NCI-H446 treated with DMSO at 0.1 percent for 48 hours (cell line): ENCODE measurements at regions not wholly inside any gene's neighbourhood (a gene's known extent, or its start where the extent isn't known, plus 50 kb on each side); places are given as distances from the start of the nearest gene placed in this dataset.

ENCODE experiments used
- DNase-seq: peaks from one replicate; lab custom pipeline; 2025; lab: John Stamatoyannopoulos, UW

- DNase-seq, result no peak
Observed at GRCh38 chr15:52876991-52877663, 87.0 kb upstream of the ONECUT1 start.

GRCh38 chr15:52872036-52872818, 82.1 kb upstream of the ONECUT1 start:
- no peak for DNase-seq

DNA sequence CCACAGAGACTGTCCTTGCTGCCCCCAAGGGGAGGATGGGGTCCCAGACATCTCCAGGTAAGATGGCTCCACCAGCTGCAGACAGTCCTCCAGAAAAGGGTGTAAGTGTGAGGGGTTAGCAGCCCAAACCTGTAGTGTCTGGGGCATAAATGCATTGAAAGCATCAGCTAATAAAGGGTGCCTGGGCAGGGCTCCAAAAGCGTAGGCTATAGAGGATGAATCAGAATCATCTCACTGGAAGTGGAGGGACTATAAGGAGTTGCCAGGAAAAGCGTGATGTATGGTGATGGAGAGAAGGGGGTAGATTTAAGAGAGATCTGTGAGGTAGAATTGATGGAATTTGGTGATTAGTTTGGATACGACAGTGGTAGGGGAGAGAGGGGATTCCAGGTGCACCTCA, 79.9 kb upstream of the ONECUT1 start:
- no peak for DNase-seq

DNA sequence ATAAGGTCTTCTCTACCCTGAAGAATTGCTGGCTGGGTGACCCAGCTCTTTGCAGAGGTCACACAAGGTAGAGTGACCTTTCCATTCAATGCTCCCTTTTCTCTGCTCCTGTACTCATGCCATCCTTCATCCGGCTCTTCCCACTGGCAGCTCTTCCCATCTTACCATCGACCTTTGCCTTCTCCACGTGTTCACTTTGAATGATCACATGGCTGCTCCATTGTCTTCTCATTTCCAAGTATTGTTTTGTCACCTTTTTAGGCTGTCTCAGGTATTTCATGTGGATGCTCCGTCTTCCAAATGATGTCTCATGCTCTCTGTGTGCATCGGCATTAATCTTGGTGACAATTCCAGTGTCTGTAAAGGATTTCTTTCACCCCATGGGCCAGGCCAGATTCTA, 76.6 kb upstream of the ONECUT1 start:
- DNase-seq, result no peak

- no peak for DNase-seq
Observed at GRCh38 chr15:52862677-52863076, 72.5 kb upstream of the ONECUT1 start.

DNA sequence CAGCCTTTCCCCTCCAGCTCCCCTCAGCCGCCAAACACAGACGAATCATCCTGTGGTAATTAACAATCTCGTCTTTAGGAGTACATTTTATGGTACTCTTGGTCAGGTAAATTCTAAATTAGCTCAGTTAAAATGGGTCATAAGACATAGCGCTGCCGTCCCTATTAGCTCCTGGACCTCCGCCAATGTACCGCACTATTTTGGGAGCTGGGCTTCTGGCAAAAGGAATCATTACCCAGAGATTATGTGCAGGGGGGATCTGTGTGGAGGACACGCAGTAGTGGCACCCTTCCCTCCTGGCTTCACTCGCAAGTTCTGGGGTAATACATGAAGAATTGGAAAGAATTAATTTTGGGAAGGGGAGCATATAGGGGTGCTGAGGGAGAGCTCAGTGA, 68.6 kb upstream of the ONECUT1 start:
- no peak for DNase-seq

DNA sequence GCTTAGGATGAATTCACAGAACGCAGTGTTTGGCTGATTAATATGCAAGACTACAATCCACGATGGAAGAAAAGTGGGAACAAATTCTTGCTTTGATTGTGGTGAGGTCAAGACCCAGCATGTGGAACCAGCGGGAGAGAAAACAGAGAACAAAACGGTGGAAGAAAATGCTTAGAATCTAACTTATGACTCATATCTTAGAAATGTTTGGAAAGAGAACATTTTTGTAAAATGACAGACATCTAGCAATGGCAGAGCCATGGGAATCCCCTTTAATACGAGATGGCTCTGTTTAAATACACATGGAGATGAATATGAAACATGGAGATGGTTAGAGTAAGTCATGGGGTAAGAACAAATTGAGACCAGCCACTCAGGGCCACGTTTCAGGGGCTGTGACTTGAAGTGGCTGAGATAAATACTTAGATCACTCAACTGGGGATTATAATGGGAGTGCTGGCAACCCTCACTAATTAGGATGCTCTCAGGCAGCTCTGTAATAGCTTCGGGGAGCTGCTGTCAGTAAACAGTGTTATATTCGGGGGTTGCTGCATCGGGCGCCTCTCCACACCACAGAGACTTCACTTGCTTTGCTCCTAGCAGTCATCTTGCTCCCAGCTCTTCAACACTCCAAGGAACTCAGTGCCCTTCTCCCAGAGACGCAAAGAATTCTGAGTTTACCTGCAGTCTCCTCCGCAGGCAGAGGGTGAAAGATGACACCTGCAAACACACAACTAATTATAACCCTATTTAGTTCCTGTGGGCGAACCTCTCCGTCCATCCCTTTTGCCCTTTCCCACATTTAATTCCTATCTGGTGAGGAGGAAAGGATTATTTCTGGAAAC, 68.0 kb upstream of the ONECUT1 start:
- no peak for DNase-seq

- DNase-seq, result no peak
Observed at GRCh38 chr15:52857471-52857870, 67.3 kb upstream of the ONECUT1 start.

DNA sequence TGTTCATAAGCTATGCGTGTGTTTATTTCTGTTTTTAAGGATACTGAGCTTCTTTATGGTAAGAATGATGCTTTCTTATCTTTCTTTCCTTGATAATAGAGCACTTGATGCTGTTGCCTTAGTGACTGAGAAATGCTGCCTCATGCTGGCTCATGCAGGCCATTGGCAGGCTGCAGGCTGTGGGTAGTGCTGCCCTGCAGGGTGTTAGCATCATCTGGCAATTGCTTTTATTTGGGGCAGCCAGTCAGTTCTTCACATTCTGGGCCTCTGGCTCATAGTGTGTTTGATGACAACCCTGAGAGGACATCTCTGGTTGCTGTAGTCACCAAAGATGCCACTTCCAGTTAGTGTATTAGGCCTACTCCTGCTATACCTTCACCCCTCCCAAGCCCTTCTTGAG, 66.2 kb upstream of the ONECUT1 start:
- DNase-seq, result no peak

GRCh38 chr15:52855157-52855556, 65.0 kb upstream of the ONECUT1 start:
- DNase-seq, result no peak

- no peak for DNase-seq
Observed at GRCh38 chr15:52844823-52845222, 54.7 kb upstream of the ONECUT1 start.
